GM12878 (cell line): ENCODE measurements at regions not wholly inside any gene's neighbourhood (a gene's known extent, or its start where the extent isn't known, plus 50 kb on each side); places are given as distances from the start of the nearest gene placed in this dataset.

Experiments
- ATAC-seq: fragments of 200-7000 bp; cut with Tn5 transposase; 3 replicates; pipeline ENCODE4 v1.9.1; 2020; ENCODE audit warnings: mild to moderate bottlenecking, moderate library complexity
- BruUV-seq: library from RNA; stranded (reverse); fragments of 400-500 nt; replicated peaks from 2 replicates; lab custom pipeline; 2021; lab: Mats Ljungman, UMichigan
- CTCF ChIA-PET: fragments of 300-600 bp; sonication (Branson Sonifier 250); formaldehyde crosslinking; extraction: SDS; loops from one replicate; lab custom pipeline; 2021; ENCODE audit warnings: inconsistent platforms; lab: Yijun Ruan, JAX
- POLR2A ChIA-PET: fragments of 350-600 bp; formaldehyde crosslinking; extraction: SDS; loops from one replicate; lab custom pipeline; 2021; ENCODE audit warnings: inconsistent platforms; lab: Charles Lee
- RAD21 ChIA-PET: fragments of 300-600 bp; sonication (Branson Sonifier 250); formaldehyde crosslinking; loops from one replicate; lab custom pipeline; 2023; ENCODE audit warnings: antibody characterized with exemption; ENCODE audit not compliant: unreplicated experiment; lab: Charles Lee
- SMC1A ChIA-PET: fragments of 300-600 bp; sonication (Branson Sonifier 250); formaldehyde crosslinking; loops from one replicate; lab custom pipeline; 2023; ENCODE audit not compliant: unreplicated experiment, uncharacterized antibody; lab: Charles Lee
- DNase-seq: peaks from one replicate; pipeline ENCODE4 v3.0.0-alpha.2; 2011; ENCODE audit warnings: low read depth, low spot score
- FAIRE-seq: peaks from 3 replicates; lab custom pipeline; 2011; peaks lifted over from hg19 to GRCh38; lab: Jason Lieb, UNC
- H2AFZ ChIP-seq: 2 replicates; pipeline ENCODE4 v1.6.0; 2011; ENCODE audit warnings: low read depth, low read length, control low read depth; ENCODE audit not compliant: control insufficient read depth
- H3K27ac ChIP-seq: 2 replicates; pipeline ENCODE4 v1.5.1; 2011; ENCODE audit warnings: control low read depth; ENCODE audit not compliant: control insufficient read depth, insufficient read depth
- H3K27me3 ChIP-seq, 2 experiments: replicated peaks in 1 of 2; 2 replicates each; pipeline versions ENCODE4 v1.6.0 to v1.6.1; 2011; ENCODE audit warnings: low read length in 1 of 2; ENCODE audit not compliant: control insufficient read depth in 2 of 2, insufficient read depth in 2 of 2
- H3K36me3 ChIP-seq, 2 experiments: 2 replicates each; pipeline ENCODE4 v1.5.1; 2011; ENCODE audit warnings: low read length in 1 of 2; ENCODE audit not compliant: control insufficient read depth in 2 of 2, insufficient read depth in 2 of 2
- H3K4me1 ChIP-seq: 2 replicates; pipeline ENCODE4 v1.6.1; 2011; ENCODE audit warnings: mild to moderate bottlenecking, low read length, moderate library complexity, mixed read lengths; ENCODE audit not compliant: control insufficient read depth, insufficient read depth
- H3K4me2 ChIP-seq: 2 replicates; pipeline ENCODE4 v1.6.0; 2011; ENCODE audit warnings: control low read depth; ENCODE audit not compliant: control insufficient read depth, insufficient read depth
- H3K4me3 ChIP-seq: fragments of 200-600 bp; sonication (generic); 2 replicates; pipeline ENCODE4 v1.5.1; 2016
- H3K79me2 ChIP-seq: 2 replicates; pipeline ENCODE4 v1.6.0; 2011; ENCODE audit warnings: low read length; ENCODE audit not compliant: control insufficient read depth, insufficient read depth
- H3K9ac ChIP-seq: 2 replicates; pipeline ENCODE4 v1.8.0; 2011; ENCODE audit warnings: low read length, control low read depth, mixed read lengths; ENCODE audit not compliant: control insufficient read depth, insufficient read depth
- H3K9me3 ChIP-seq: replicated peaks from 3 replicates; pipeline ENCODE4 v1.5.1; 2011; ENCODE audit warnings: mild to moderate bottlenecking, low read length; ENCODE audit not compliant: control insufficient read depth, insufficient read depth
- H4K20me1 ChIP-seq: 2 replicates; pipeline ENCODE4 v1.6.0; 2011; ENCODE audit not compliant: control insufficient read depth, insufficient read depth
- ATF3 ChIP-seq: IDR thresholded peaks from 2 replicates; pipeline ENCODE4 v1.6.1; 2011; ENCODE audit warnings: low read depth, mild to moderate bottlenecking, low read length, moderate library complexity, borderline replicate concordance; ENCODE audit errors: extremely low read depth
- BRCA1 ChIP-seq: IDR thresholded peaks from 2 replicates; pipeline ENCODE4 v1.6.1; 2011; ENCODE audit warnings: low read depth, low read length, improper control_type of control experiment
- CEBPZ ChIP-seq: fragments of 150-350 bp; IDR thresholded peaks from 2 replicates; pipeline ENCODE4 v1.6.1; 2016; ENCODE audit warnings: low read depth, low read length
- FOXK2 ChIP-seq: fragments of 450-650 bp; IDR thresholded peaks from 2 replicates; pipeline ENCODE4 v1.6.1; 2017; ENCODE audit warnings: mild to moderate bottlenecking, moderate library complexity
- HDAC2 ChIP-seq: fragments of 200-600 bp; sonication (generic); IDR thresholded peaks from 2 replicates; pipeline ENCODE4 v1.6.1; 2017
- IRF5 ChIP-seq: fragments of 450-650 bp; IDR thresholded peaks from 2 replicates; pipeline ENCODE4 v1.6.1; 2017; ENCODE audit warnings: borderline replicate concordance
- MTA2 ChIP-seq: fragments of 450-650 bp; IDR thresholded peaks from 2 replicates; pipeline ENCODE4 v1.6.1; 2016; ENCODE audit warnings: low read depth, mild to moderate bottlenecking, moderate library complexity
- NFXL1 ChIP-seq: fragments of 450-650 bp; IDR thresholded peaks from 2 replicates; pipeline ENCODE4 v1.6.1; 2017; ENCODE audit warnings: antibody characterized with exemption, mild to moderate bottlenecking, borderline replicate concordance
- NR2C2 ChIP-seq: IDR thresholded peaks from 2 replicates; pipeline ENCODE4 v1.6.1; 2011; ENCODE audit warnings: borderline replicate concordance, low read depth; ENCODE audit not compliant: control insufficient read depth, insufficient read length
- SRF ChIP-seq, 2 experiments: IDR thresholded peaks; 2 replicates each; pipeline ENCODE4 v1.6.1; 2011; ENCODE audit warnings: low read depth in 2 of 2, low read length in 2 of 2, mild to moderate bottlenecking in 1 of 2, moderate library complexity in 1 of 2
- STAT1 ChIP-seq: fragments of 450-650 bp; conservative IDR thresholded peaks from 2 replicates; pipeline ENCODE4 v1.6.1; 2014; ENCODE audit warnings: antibody characterized with exemption, mild to moderate bottlenecking
- ZZZ3 ChIP-seq: IDR thresholded peaks from 2 replicates; pipeline ENCODE4 v1.6.1; 2011; ENCODE audit warnings: low read depth; ENCODE audit not compliant: control insufficient read depth, insufficient read length
- WGBS: methylation state at CpG from one replicate; pipeline ENCODE4 v1.1.6; 2016; ENCODE audit warnings: low lambda C conversion rate; ENCODE audit not compliant: insufficient replicate concordance, insufficient coverage; ENCODE audit errors: missing lambda C conversion rate; 5-methylcytosine and 5-hydroxymethylcytosine counted together
- in situ Hi-C: fragments of 300-500 bp; cut with MboI; formaldehyde crosslinking; loops from 9 replicates; pipeline ENCODE4 v1.14.3; 2018; ENCODE audit warnings: mixed read lengths
- intact Hi-C: fragments of 100-400 bp; cut with micrococcal nuclease; formaldehyde crosslinking; loops from one replicate; pipeline ENCODE4 v1.14.2; 2022; ENCODE audit not compliant: unreplicated experiment

GRCh38 chr11:134749040-134749839 lies 337.2 kb upstream of the B3GAT1 start (continued):
- TF ChIP-seq CEBPZ (no peak), SRF (IDR thresholded peaks at IDR 0.05; ENCODE audit: low read depth in 2 of 2, low read length in 2 of 2) (no peak)

- H3K9me3 ChIP-seq = no peaks in the 10 kb centered on the region
- no peak overlapping the region for H3K9ac ChIP-seq
- H3K27ac ChIP-seq = no peak overlapping the region
- no peaks in the 10 kb centered on the region for H3K4me1 ChIP-seq
- no peak for ATAC-seq
- ChIA-PET SMC1A (no interaction called here), CTCF (no interaction called here), RAD21 (no interaction called here), POLR2A (no interaction called here)
- H3K79me2 ChIP-seq = no peaks in the 10 kb centered on the region
- no peak for DNase-seq
- no peak overlapping the region for H2AFZ ChIP-seq
- H3K4me3 ChIP-seq = no peak overlapping the region
- no TSS peak for BruUV-seq
- no peak overlapping the region for H3K4me2 ChIP-seq
- in situ Hi-C loops = no loop called here
- H3K27me3 ChIP-seq = no peaks in the 10 kb centered on the region; a peak in 1 of 4 replicates
- intact Hi-C loops = no loop called here
- H3K36me3 ChIP-seq = no peaks in the 10 kb centered on the region
- no peak for TF ChIP-seq STAT1
- no peak for TF ChIP-seq NFXL1
- TF ChIP-seq BRCA1 = no peak
- TF ChIP-seq ATF3 = no peak
- no peak for TF ChIP-seq HDAC2
- no peak for TF ChIP-seq CEBPZ
- no peak for TF ChIP-seq ZZZ3
- TF ChIP-seq NR2C2 = no peak
- TF ChIP-seq MTA2 = no peak
- TF ChIP-seq FOXK2 = no peak
- no peak for TF ChIP-seq IRF5
- no peaks in the 10 kb centered on the region for H4K20me1 ChIP-seq
- WGBS = 3% methylated on average over 2 of the region's 2 CpGs
- FAIRE-seq = no peak
Observed at GRCh38 chr11:134746609-134747008, 334.6 kb upstream of the B3GAT1 start.
